Activated CD8-positive, alpha-beta memory T cell treated with anti-CD3 and anti-CD28 coated beads, Interleukin-2, amount 50 U/mL, for 24 hours (primary cell): ENCODE measurements at regions not wholly inside any gene's neighbourhood (a gene's known extent, or its start where the extent isn't known, plus 50 kb on each side); places are given as distances from the start of the nearest gene placed in this dataset.

Source experiments
- DNase-seq: peaks from one replicate; pipeline ENCODE4 v3.0.0-alpha.2; 2020; ENCODE audit errors: extremely low read depth

- no peak for DNase-seq
Measured at GRCh38 chr18:46344416-46345180, 240.4 kb downstream of the HAUS1 start.

- DNase-seq: no peak
Measured at GRCh38 chr18:46345181-46345465, 240.9 kb downstream of the HAUS1 start.

DNA sequence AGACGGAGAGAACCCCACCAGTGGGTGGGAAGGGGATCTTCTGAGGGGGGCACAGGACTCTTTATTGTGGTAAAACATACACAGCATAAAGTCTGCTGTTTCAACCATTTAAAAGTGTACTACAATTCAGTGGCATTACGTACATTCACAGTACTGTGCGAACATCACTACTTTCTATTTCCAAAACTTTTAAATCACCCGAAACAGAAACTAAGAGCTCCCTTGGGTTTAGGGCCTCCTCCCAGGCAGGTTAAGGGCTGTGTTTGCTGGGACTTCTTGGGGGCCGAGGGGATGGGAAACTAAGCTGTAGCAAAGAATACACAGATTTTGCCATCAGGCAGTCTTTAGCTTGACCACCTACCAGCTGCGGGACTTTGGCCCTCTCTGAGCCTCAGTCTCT, 242.0 kb downstream of the HAUS1 start:
- no peak for DNase-seq

GRCh38 chr18:46346896-46347630, 242.9 kb downstream of the HAUS1 start:
- no peak for DNase-seq

DNA sequence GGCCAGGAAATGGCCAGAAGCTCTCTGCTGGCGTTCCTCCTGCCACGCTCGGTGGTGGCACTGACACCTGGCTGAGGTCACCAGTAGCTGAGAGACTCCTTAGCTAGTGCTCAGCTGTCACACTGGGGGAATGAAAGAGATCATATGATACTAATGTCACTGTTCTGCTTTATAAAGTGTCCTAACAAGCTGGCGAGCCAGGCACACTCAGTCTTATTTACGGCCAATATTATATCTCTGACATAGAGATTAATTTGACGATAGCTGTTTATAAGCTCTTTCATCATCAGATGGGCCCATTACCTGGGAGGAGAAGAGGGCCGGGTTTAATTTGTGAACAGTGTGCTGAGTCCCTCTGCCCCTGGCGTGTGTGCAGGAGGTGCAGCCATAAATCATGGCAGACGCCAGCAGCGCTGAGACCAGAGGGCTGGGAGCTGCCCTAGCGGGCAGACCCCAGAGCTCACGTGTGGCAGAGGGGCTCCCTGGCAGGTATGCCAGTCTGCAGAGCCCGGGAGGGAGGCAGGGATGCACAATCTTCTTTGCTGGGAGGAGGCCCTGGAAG, 246.5 kb downstream of the HAUS1 start:
- DNase-seq: no peak

DNA sequence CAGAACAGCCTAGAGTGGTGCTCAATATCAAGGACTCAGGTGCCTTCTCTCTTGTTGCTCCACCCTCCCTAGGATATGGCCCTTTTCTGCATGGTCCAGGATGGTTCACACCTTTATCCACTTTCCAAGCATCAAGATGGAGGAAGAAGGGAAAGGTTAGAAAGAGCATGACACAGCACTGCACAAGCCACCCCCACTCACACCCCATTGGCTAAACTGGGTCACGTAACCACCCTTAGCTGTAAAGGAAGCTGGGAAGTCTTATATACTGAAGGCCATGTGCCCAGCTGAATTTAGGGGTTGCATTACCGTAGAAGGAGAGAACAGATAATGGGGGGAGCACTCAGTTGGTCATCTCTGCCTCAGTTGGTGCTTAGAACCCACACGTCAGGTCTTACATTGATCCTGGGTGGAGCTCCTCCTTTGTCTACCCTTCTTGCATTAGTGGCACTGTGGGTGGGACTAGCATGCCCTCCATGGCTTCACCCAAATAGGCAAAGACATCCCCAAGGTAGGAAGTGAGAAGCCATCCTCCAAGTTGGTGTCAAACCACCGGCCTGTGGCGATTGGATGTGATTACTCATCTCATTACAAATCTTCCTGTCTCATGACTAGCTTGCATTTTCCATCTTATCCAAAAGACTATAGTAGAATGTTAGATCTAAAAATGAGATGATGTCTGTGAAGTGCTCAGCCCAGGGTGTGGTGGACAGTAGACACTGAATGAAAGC, 248.5 kb downstream of the HAUS1 start:
- DNase-seq: no peak

- no peak for DNase-seq
Measured at GRCh38 chr18:46353460-46353859, 249.3 kb downstream of the HAUS1 start.

DNA sequence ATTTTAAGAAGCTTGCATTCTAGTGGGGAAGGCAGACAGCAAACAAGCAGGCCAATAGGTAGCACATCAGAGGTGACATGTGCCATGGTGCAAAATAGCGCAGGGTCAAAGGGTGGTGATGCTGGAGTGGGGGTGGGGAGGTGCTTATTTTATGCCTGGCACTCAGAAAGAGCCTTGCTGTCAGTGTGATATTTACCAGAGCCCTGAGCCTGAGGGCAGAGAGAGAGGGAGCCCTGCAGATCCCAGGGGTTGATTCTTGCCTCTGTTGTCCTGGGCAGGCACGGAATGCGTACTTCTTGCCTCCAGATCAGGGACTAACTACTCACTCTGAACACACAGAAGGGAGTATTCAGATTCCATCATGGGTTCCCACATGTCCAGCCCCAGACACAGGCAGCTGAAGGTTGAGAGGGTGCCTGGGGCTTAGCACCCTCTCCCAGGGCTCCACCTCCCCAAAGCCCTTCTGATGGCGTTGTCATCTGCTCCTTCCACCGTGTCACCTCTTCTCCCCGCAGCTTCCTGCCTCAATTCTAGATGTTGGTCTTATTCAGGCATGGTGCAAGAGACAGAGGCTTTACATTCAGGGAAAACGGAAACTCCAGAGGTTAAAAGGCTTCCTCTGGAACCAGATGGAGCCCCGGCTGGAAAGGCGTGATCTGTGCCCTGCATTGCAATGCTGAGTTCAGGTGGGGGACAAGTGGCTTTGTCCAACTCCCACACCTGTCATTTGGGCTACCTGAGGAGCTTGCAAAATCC, 252.3 kb downstream of the HAUS1 start:
- no peak for DNase-seq

DNA sequence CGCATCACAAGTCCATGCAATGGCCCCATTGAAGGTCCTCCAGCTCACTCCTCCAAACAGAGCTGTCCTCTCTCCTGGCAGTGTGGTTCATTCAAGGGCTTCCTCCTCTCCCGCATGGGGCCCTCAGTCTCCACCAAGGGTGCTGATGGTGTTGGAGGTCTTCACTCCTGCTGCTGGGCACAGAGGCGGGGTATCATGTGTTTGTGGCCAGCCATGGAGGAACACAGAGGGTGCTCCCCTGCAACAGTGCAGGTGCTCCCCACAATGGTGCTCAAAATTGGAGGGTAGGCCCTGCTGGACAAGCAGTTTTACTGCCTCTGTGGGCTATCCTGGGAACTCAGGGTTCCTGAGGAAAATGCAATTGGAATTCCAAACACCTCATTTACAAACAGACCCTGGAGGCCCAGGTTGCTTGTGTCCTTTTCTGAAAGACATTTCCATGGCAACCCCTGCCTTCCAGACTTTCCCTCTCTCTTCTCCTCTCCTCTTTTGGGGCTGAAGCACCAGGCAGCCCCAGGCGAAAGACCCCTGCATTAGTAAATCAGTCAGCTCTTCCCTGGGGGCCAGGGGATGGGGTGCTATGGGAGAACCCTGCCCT, 256.0 kb downstream of the HAUS1 start:
- DNase-seq: no peak

DNA sequence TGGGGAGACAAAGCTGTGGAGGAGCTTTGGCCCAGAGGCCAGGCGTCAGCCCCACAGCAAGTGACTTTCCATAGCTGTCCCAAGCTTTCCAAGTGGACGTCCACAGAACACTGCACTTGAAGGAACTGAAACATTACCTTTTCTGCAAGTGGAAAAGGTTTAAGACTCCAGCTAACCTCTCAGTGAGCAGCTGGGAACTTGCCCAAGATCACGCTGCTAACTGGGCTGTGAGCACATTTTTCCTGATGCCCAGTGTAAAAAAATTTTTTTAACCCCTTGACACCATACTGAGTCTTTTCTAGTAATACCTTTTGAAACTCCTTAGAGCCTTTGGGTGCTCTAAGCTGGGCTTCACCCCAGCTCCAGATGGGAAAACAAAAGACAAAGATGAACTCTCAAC, 256.7 kb downstream of the HAUS1 start:
- no peak for DNase-seq

GRCh38 chr18:46362533-46362932, 258.3 kb downstream of the HAUS1 start:
- no peak for DNase-seq

DNA sequence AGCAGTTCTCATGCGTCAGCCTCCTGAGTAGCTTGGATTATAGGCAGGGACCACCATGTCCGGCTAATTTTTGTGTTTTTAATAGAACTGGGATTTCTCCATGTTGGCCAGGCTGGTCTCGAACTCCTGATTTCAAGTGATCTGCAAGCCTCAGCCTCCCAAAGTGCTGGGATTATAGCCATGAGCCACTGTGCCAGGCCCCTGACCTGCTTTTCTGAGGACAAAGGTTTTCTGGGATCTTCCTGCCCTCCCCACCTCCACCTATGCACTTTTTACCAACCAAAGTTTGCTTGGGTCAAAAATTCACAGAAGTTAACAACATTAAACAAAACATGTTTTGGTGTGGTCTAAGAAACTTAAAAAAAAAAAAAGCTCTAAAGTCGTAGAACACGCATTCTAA, 259.9 kb downstream of the HAUS1 start:
- DNase-seq: no peak

DNA sequence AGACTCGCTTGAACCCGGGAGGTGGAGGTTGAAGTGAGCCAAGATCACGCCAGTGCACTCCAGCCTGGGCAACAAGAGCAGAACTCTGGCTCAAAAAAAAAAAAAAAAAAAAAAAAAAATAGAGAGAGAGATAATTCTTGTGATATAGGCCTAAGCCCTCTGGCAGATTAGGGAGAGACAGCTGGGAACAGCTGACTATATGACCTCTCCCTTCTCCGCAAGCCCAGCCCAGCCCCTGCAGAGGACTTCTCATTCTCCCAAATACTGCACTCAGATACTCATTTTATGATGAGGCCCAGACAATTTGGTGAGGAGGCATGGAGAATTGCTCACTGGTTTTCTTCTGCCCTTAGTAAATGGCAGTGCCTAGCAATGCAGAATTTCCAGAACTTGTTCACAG, 262.0 kb downstream of the HAUS1 start:
- DNase-seq: no peak

- DNase-seq: no peak
Measured at GRCh38 chr18:46366751-46367376, 262.7 kb downstream of the HAUS1 start.

DNA sequence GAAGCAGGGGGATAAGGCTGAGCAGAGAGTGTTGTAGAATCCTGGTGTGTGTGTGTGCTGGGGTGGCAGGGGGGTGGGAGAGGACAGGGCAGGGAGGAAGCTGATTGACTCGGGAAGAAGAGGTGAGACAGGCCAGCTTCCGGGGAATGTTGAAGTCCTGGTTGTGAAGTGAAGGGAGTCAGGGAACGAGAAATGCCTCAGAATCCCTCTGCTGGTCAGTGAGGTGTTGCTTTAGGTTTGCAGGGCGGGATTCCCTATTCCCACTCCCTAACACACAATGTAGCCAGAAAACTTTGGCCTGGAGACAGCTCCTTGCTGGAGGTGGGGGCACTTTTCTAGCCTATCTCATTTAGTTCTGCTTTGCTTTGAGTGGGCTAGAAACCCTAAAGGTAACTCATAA, 265.1 kb downstream of the HAUS1 start:
- DNase-seq: no peak

DNA sequence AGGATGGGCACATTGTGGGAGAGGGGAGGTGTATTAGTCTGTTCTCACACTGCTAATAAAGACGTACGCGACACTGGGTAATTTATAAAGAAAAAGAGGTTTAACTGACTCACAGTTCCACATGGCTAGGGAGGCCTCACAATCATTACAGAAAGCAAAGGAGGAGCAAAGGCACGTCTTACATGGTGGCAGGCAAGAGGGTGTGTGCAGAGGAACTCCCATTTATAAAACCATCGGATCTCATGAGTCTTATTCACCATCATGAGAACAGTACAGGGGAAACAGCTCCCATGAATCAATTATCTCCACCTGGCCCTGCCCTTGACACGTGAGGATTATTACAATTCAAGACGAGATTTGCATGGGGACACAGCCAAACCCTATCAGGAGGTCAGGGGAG, 266.7 kb downstream of the HAUS1 start:
- DNase-seq: no peak

DNA sequence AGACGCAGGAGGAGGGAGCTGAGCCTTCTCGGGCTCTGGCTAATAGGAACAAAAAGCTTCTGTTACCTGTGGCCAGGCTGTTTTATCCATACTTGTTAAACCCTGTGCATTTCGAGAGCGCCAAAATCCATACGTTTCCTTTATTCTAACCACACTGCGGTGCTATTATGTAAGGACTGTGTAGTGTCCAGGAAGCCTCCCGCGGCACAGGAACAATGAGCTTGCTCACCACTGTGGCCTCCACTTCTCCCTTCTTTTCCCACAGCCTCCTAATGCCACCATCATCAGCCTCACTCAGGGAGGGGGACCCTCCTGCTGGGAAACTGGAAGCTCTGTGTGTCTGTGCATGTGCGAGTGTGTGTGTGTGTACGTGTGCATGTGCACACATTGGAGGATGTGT, 268.5 kb downstream of the HAUS1 start:
- DNase-seq: no peak

DNA sequence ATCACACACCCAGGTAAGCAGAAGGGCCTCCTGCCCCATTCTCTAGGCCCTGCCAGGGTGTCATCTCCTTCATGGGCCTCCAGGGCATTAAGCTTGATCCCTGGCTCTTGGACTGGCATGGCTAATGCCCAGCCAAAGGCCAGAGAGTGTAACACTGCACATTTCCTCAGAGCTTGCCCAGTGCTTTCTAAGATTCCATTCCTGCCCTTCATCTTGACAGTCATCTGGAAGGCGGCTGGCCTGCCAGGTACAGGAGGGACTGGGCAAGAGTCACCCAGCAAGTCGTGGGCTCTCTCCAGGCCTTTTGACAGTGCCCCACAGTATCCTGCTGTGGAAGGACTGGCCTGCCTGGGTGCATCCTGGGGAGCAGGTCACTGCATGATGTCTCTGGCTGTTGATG, 268.9 kb downstream of the HAUS1 start:
- DNase-seq: no peak

- no peak for DNase-seq
Measured at GRCh38 chr18:46373791-46374190, 269.6 kb downstream of the HAUS1 start.

- DNase-seq: no peak
Measured at GRCh38 chr18:46374850-46375249, 270.7 kb downstream of the HAUS1 start.

DNA sequence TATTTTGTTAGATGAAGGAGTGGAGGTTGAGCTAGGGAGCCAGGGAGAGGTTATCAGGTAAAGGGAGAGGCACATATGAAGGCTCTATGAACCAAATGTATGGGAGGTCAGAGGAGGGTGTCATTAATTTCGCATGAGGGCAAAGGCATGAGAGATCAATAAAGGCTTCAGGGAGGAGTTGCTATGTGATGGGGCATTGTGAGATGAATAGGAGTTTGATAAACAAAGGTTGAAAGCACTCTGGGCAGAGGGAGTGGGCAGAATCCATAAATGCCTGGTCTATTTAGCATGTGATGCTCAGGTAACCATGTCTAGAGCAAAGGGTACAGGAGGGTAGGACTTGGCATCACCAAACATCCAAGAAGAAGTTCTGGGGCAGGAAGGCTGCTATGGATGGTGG, 273.4 kb downstream of the HAUS1 start:
- no peak for DNase-seq
